ENCODE measurements at regions not wholly inside any gene's neighbourhood (a gene's known extent, or its start where the extent isn't known, plus 50 kb on each side); places are given as distances from the start of the nearest gene placed in this dataset.

- no peak for TF ChIP-seq CTCF (IDR thresholded peaks at IDR 0.05)
- no peak for TF ChIP-seq POLR2A (IDR thresholded peaks at IDR 0.05)
These were observed 289.3 kb upstream of the CDH2 start for GRCh38 chr18:28466204-28466603.

Data from body of pancreas (tissue), 4 donors.